Caco-2 (cell line): ENCODE measurements at regions not wholly inside any gene's neighbourhood (a gene's known extent, or its start where the extent isn't known, plus 50 kb on each side); places are given as distances from the start of the nearest gene placed in this dataset.

Source experiments
- BruUV-seq: library from RNA; stranded (reverse); fragments of 400-500 nt; replicated peaks from 2 replicates; lab custom pipeline; 2021; lab: Mats Ljungman, UMichigan
- CTCF ChIA-PET: fragments of 300-600 bp; sonication (Branson Sonifier 250); formaldehyde crosslinking; loops from one replicate; lab custom pipeline; 2022; ENCODE audit warnings: antibody characterized with exemption; lab: Charles Lee
- POLR2A ChIA-PET: fragments of 300-600 bp; sonication (Branson Sonifier 250); formaldehyde crosslinking; loops from one replicate; lab custom pipeline; 2022; ENCODE audit warnings: antibody characterized with exemption; lab: Charles Lee
- DNase-seq, 2 experiments: peaks; one replicate each; pipeline versions ENCODE4 v3.0.0 to v3.0.0-alpha.2; 2020 to 2022
- H3K27me3 ChIP-seq: replicated peaks from 2 replicates; pipeline ENCODE4 v1.6.0; 2011; ENCODE audit warnings: low read length; ENCODE audit not compliant: control insufficient read depth, insufficient read depth
- H3K36me3 ChIP-seq: 2 replicates; pipeline ENCODE4 v1.5.1; 2011; ENCODE audit warnings: low read length; ENCODE audit not compliant: control insufficient read depth, insufficient read depth
- H3K4me1 ChIP-seq: fragments of 250-450 bp; sonication (Bioruptor Pico); 2 replicates; pipeline ENCODE4 v1.5.1; 2020; ENCODE audit warnings: mild to moderate bottlenecking
- H3K4me3 ChIP-seq: 2 replicates; pipeline ENCODE4 v1.5.1; 2011; ENCODE audit warnings: low read depth, mild to moderate bottlenecking, control low read depth, low read length
- H3K9me3 ChIP-seq: fragments of 250-450 bp; sonication (Bioruptor Pico); 2 replicates; pipeline ENCODE4 v1.5.1; 2020; ENCODE audit warnings: mild to moderate bottlenecking, moderate library complexity
- H3K27ac Mint-ChIP-seq: one replicate; pipeline ENCODE4 v1.8.0; 2022; ENCODE audit warnings: mixed read lengths; ENCODE audit not compliant: unreplicated experiment
- H3K27me3 Mint-ChIP-seq: one replicate; pipeline ENCODE4 v1.8.0; 2022; ENCODE audit warnings: mixed read lengths; ENCODE audit not compliant: insufficient read depth, unreplicated experiment
- H3K36me3 Mint-ChIP-seq: one replicate; pipeline ENCODE4 v1.8.0; 2022; ENCODE audit warnings: mild to moderate bottlenecking, mixed read lengths; ENCODE audit not compliant: insufficient read depth, unreplicated experiment
- H3K4me1 Mint-ChIP-seq: one replicate; pipeline ENCODE4 v1.8.0; 2022; ENCODE audit warnings: low read depth, mixed read lengths; ENCODE audit not compliant: unreplicated experiment
- H3K4me3 Mint-ChIP-seq: one replicate; pipeline ENCODE4 v1.8.0; 2022; ENCODE audit warnings: mild to moderate bottlenecking, moderate library complexity, mixed read lengths; ENCODE audit not compliant: unreplicated experiment
- H3K9me3 Mint-ChIP-seq: one replicate; pipeline ENCODE4 v1.8.0; 2022; ENCODE audit warnings: mixed read lengths; ENCODE audit not compliant: unreplicated experiment
- intact Hi-C: fragments of 100-400 bp; cut with micrococcal nuclease; formaldehyde crosslinking; loops from one replicate; pipeline ENCODE4 v1.10.0; 2022; ENCODE audit not compliant: unreplicated experiment
- TF ChIP-seq, protein P1 (sequence below), 2 experiments: fragments of 200-600 bp in 1 of 2; IDR thresholded peaks; 1 replicate in 1 of 2; 2 replicates in 1 of 2; pipeline versions ENCODE4 v1.5.1 to v1.8.0; 2011 to 2022; ENCODE audit warnings: antibody characterized with exemption in 1 of 2, control low read depth in 1 of 2, inconsistent platforms in 1 of 2, low read depth in 1 of 2, low read length in 1 of 2, mild to moderate bottlenecking in 1 of 2, moderate library complexity in 1 of 2; ENCODE audit not compliant: insufficient read depth in 1 of 2, severe bottlenecking in 1 of 2, unreplicated experiment in 1 of 2

DNA sequence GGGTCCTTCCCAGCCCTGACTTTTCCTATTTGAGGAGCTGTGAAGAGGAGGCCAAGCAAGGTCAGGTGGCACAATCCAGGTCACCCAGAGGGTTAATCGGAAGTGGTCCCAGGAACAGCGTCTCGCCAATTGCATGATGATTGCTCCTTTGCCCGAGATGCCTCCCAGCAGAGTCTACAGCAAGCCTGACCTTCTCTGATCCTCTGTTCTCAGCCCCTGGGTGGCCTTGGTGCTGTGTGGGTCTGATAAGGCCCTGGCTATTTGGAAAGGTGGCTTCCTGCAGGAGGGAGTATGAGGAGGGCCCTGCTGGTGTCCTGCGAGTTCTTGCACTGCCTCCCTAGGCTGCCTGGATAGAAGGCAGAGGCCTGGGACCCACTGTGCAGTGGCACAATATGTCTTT, 116.2 kb downstream of the FOXD2 start:
- no peak overlapping the region for H3K27ac Mint-ChIP-seq
- H3K36me3 Mint-ChIP-seq = no peaks in the 10 kb centered on the region
- Histone ChIP-seq H3K4me3 (no peak overlapping the region), H3K4me1 (peaks cover 13% of the 10 kb centered on the region), H3K9me3 (no peaks in the 10 kb centered on the region), H3K36me3 (no peaks in the 10 kb centered on the region), H3K27me3 (no peaks in the 10 kb centered on the region)
- DNase-seq = no peak
- intact Hi-C loops = no loop called here
- TF ChIP-seq, protein P1, sequence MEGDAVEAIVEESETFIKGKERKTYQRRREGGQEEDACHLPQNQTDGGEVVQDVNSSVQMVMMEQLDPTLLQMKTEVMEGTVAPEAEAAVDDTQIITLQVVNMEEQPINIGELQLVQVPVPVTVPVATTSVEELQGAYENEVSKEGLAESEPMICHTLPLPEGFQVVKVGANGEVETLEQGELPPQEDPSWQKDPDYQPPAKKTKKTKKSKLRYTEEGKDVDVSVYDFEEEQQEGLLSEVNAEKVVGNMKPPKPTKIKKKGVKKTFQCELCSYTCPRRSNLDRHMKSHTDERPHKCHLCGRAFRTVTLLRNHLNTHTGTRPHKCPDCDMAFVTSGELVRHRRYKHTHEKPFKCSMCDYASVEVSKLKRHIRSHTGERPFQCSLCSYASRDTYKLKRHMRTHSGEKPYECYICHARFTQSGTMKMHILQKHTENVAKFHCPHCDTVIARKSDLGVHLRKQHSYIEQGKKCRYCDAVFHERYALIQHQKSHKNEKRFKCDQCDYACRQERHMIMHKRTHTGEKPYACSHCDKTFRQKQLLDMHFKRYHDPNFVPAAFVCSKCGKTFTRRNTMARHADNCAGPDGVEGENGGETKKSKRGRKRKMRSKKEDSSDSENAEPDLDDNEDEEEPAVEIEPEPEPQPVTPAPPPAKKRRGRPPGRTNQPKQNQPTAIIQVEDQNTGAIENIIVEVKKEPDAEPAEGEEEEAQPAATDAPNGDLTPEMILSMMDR (IDR thresholded peaks at IDR 0.05; ENCODE audit: insufficient read depth in 1 of 2, low read depth in 1 of 2, low read length in 1 of 2, severe bottlenecking in 1 of 2, unreplicated experiment in 1 of 2) = no peak
- no peaks in the 10 kb centered on the region for H3K27me3 Mint-ChIP-seq
- no TSS peak for BruUV-seq
- ChIA-PET CTCF (no interaction called here), POLR2A (no interaction called here)
- H3K4me1 Mint-ChIP-seq = peaks cover 40% of the 10 kb centered on the region
- no peaks in the 10 kb centered on the region for H3K9me3 Mint-ChIP-seq
- H3K4me3 Mint-ChIP-seq = no peak overlapping the region

DNA sequence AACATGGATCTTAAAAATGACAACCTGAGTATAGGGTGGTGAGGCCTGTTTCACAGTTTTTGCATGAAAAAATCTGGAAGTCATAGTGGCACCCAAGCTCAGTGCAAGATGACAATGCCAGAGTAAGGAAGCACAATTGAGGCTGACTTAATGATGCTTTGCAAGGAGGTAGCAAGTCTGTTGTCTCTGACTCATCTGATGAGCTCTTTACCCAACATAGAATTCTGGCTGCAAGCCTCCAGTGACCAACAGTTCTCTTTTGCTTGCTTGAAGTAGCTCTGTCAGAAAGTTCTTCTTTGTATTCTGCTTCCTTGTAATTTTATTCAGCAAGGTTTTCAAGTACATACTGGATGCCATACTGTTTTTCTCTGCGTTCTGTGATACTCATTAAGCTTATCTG, 117.1 kb downstream of the FOXD2 start:
- Mint-ChIP-seq H3K9me3 (no peaks in the 10 kb centered on the region), H3K27ac (no peak overlapping the region), H3K27me3 (no peaks in the 10 kb centered on the region), H3K36me3 (no peaks in the 10 kb centered on the region), H3K4me1 (peaks cover 36% of the 10 kb centered on the region), H3K4me3 (no peak overlapping the region)
- ChIA-PET POLR2A (no interaction called here), CTCF (interaction anchor here (1.6 kb wide), 1 partner anchor 24 kb away, joined by 5 read pairs; no protein-coding TSS in a partner anchor)
- no TSS peak for BruUV-seq
- intact Hi-C loops = no loop called here
- TF ChIP-seq, protein P1 (IDR thresholded peaks at IDR 0.05; ENCODE audit: insufficient read depth in 1 of 2, low read depth in 1 of 2, low read length in 1 of 2, severe bottlenecking in 1 of 2, unreplicated experiment in 1 of 2) = no peak
- Histone ChIP-seq H3K9me3 (no peaks in the 10 kb centered on the region), H3K4me1 (peaks cover 13% of the 10 kb centered on the region), H3K4me3 (no peak overlapping the region), H3K36me3 (no peaks in the 10 kb centered on the region), H3K27me3 (no peaks in the 10 kb centered on the region)
- DNase-seq = no peak

DNA sequence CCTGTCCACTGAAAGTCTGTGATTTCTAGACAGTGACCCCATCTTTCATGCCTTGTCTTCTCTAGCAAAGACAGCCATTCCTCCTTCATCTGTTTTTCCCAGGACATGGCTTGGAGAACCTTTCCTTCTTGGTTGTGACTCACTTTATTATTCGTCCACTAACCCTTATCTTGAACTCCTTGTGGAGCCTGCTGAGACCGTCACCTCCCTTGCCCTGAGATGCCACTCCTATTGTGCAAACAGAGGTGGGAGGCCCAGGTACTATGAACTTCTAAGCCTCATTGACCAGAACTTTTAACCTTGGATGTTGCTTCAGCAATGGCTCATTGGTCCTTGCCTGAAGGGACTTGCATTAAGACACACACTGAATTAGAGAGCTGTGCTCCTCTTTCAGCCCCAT, 117.5 kb downstream of the FOXD2 start:
- TF ChIP-seq, protein P1 (IDR thresholded peaks at IDR 0.05; ENCODE audit: insufficient read depth in 1 of 2, low read depth in 1 of 2, low read length in 1 of 2, severe bottlenecking in 1 of 2, unreplicated experiment in 1 of 2) = no peak
- Mint-ChIP-seq H3K4me3 (no peak overlapping the region), H3K4me1 (peaks cover 37% of the 10 kb centered on the region), H3K27me3 (no peaks in the 10 kb centered on the region), H3K9me3 (no peaks in the 10 kb centered on the region), H3K27ac (peak overlapping the region; percentile 31), H3K36me3 (no peaks in the 10 kb centered on the region)
- peak; percentile 49 to 80 for DNase-seq
- H3K4me3 ChIP-seq = no peak overlapping the region
- intact Hi-C loops = no loop called here
- H3K27me3 ChIP-seq = no peaks in the 10 kb centered on the region
- POLR2A ChIA-PET = no interaction called here
- CTCF ChIA-PET = interaction anchor here (0.5 to 1.6 kb wide), 2 partner anchors 24 to 64 kb away, joined by 3 to 5 read pairs; no protein-coding TSS in a partner anchor
- H3K36me3 ChIP-seq = no peaks in the 10 kb centered on the region
- no peaks in the 10 kb centered on the region for H3K9me3 ChIP-seq
- BruUV-seq = no TSS peak
- peaks cover 14% of the 10 kb centered on the region for H3K4me1 ChIP-seq
